ENCODE measurements at regions not wholly inside any gene's neighbourhood (a gene's known extent, or its start where the extent isn't known, plus 50 kb on each side); places are given as distances from the start of the nearest gene placed in this dataset.
A peak's percentile ranks its signal among the peaks of the same experiment; 100 is the strongest.

- ATAC-seq (no peak), DNase-seq (no peak)
- H3K27me3 ChIP-seq, result no peaks in the 10 kb centered on the region
- H3K36me3 ChIP-seq, result no peaks in the 10 kb centered on the region
- no peaks in the 10 kb centered on the region for H3K9me3 ChIP-seq
- H3K27ac ChIP-seq, result no peak overlapping the region
- 93 to 95% methylated on average over 7 of the region's 7 CpGs for WGBS, 2 donors
- intact Hi-C loops (cut with DNase I), result no loop called here
- TF ChIP-seq CTCF (IDR thresholded peaks at IDR 0.05), result no peak
- H3K4me1 ChIP-seq, result no peaks in the 10 kb centered on the region
- no peak overlapping the region for H3K4me3 ChIP-seq
These were observed 766.9 kb upstream of the ARPP21 start for GRCh38 chr3:34872406-34872805.

- Histone ChIP-seq H3K27me3 (no peaks in the 10 kb centered on the region), H3K27ac (no peak overlapping the region), H3K9me3 (no peaks in the 10 kb centered on the region), H3K4me3 (no peak overlapping the region), H3K4me1 (no peaks in the 10 kb centered on the region), H3K36me3 (no peaks in the 10 kb centered on the region)
- DNase-seq (no peak), ATAC-seq (no peak)
- intact Hi-C loops (cut with DNase I), result no loop called here
- no peak for TF ChIP-seq CTCF (IDR thresholded peaks at IDR 0.05)
These were observed 762.3 kb upstream of the ARPP21 start for GRCh38 chr3:34876997-34877396.

- Histone ChIP-seq H3K27me3 (no peaks in the 10 kb centered on the region), H3K36me3 (no peaks in the 10 kb centered on the region), H3K4me3 (no peak overlapping the region), H3K27ac (no peak overlapping the region), H3K4me1 (no peaks in the 10 kb centered on the region), H3K9me3 (no peaks in the 10 kb centered on the region)
- TF ChIP-seq CTCF (IDR thresholded peaks at IDR 0.05), result no peak
- ATAC-seq, result no peak
- intact Hi-C loops (cut with DNase I), result no loop called here
- WGBS, 2 donors, result 97 to 98% methylated on average over 1 of the region's 1 CpG
- DNase-seq, result no peak
These were observed 760.8 kb upstream of the ARPP21 start for GRCh38 chr3:34878488-34878887.

GRCh38 chr3:34881026-34881425 lies 758.3 kb upstream of the ARPP21 start:
- TF ChIP-seq CTCF (IDR thresholded peaks at IDR 0.05), result no peak
- Histone ChIP-seq H3K27ac (no peak overlapping the region), H3K36me3 (no peaks in the 10 kb centered on the region), H3K27me3 (no peaks in the 10 kb centered on the region), H3K4me3 (no peak overlapping the region), H3K9me3 (no peaks in the 10 kb centered on the region), H3K4me1 (no peaks in the 10 kb centered on the region)
- intact Hi-C loops (cut with DNase I), result no loop called here
- no peak for DNase-seq
- 36 to 41% methylated on average over 1 of the region's 1 CpG for WGBS, 2 donors
- no peak for ATAC-seq

DNA sequence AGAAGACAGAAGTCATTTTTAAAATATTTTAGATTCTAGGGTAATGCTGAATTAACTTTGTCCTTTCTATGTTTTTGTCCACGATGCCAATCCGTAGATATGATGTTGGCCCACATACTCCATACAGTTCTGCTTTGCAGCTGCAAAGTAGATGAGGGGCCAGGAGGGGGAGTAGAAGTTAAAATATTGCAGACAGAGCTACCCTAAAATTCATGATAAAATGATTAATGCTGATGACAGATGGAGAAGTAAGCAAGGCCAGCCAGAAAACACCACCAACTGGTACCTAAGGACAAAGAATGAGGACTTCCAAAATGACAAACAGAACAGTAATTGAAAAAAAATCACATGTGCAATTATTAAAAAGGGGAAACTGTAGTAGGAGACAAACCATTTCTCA lies 756.6 kb upstream of the ARPP21 start:
- ATAC-seq (no peak), DNase-seq (no peak)
- TF ChIP-seq CTCF (IDR thresholded peaks at IDR 0.05), result peak in 4 of 9 donors; percentile 9 to 35 (median 22)
- no peaks in the 10 kb centered on the region for H3K4me1 ChIP-seq
- H3K27me3 ChIP-seq, result no peaks in the 10 kb centered on the region
- H3K27ac ChIP-seq, result no peak overlapping the region
- H3K36me3 ChIP-seq, result no peaks in the 10 kb centered on the region
- H3K4me3 ChIP-seq, result no peak overlapping the region
- H3K9me3 ChIP-seq, result peaks cover 0 to 3% (median 0%) of the 10 kb centered on the region in 11 donors
- WGBS, 2 donors, result 73 to 74% methylated on average over 2 of the region's 2 CpGs
- intact Hi-C loops (cut with DNase I), result no loop called here

Measured in heart right ventricle (tissue), 16 donors.